Medulla oblongata (tissue), 1 donor: ENCODE measurements at regions not wholly inside any gene's neighbourhood (a gene's known extent, or its start where the extent isn't known, plus 50 kb on each side); places are given as distances from the start of the nearest gene placed in this dataset.
A peak's percentile ranks its signal among the peaks of the same experiment; 100 is the strongest.

Experiments
- DNase-seq: peaks from one replicate; pipeline ENCODE4 v3.0.0-alpha.2; 2015; ENCODE audit errors: extremely low spot score

- DNase-seq = peak; percentile 21
These were observed 96.3 kb upstream of the TMEM161B start for GRCh38 chr5:88364991-88365390.

DNA sequence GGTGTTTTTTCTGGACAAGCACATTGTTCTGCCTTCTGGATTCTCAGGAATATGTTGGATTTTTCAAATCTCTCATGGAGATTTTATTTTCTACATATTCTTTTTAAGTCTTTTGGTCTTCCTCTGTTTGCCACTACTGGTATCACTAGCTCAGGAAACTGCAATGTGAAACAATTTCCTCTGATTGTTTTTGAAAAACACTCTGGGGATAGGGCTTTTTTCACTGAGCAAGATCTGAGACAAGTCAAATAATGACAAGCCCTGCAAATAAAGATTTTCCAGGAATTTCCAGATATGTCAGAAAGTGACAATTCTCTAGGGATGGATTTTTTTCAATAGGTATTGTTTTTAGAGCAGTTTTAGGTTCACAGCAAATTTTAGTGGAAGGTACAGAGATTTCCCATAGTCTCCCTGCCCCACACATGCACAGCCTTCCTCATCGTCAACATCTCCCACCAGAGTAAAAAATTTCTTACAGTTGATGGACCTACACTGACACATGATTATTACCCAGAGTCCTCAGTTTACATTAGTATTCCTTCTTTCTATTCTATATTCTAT, 86.9 kb upstream of the TMEM161B start:
- DNase-seq = no peak

DNA sequence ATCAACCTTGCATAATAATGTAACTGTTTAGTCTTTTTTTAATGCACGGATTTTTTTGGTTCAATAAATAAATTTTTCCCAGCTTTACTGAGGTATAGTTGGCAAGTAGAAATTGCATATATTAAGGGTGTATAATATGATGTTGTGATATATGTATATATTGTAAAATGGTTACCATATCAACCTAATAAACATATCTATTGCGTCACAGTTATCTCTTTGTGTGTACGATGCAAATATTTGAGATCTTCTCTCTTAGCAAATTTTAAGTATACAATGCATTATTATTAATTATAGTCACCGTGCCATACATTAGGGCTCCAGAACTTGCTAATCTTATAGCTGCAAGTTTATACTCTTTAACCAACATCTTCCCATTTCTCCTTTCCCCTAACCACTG, 57.2 kb upstream of the TMEM161B start:
- DNase-seq = no peak

DNA sequence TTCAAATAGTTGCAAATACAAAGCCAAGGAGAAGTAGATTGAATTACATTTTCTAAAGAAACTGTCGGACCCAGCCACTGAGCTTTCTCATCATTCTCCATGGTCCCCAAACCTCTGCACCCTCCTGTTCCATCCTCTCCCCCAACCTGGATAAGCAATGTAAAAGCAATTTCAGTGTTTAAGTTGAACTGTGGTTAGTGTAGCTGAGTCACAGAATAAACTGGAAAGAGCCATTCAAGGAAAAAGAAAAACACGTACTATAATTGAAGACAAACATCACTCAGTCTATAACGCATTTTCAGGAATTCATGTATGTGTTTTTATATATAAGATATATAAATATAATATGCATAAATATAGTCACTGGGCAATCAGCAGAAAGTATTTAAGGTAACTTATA, 54.1 kb upstream of the TMEM161B start:
- no peak for DNase-seq
